HepG2 (cell line): ENCODE measurements at regions not wholly inside any gene's neighbourhood (a gene's known extent, or its start where the extent isn't known, plus 50 kb on each side); places are given as distances from the start of the nearest gene placed in this dataset.

Experiments used
- CTCF ChIP-seq: sonication (generic); formaldehyde crosslinking; IDR thresholded peaks from 2 replicates; pipeline ENCODE4 v1.5.0; 2020; ENCODE audit warnings: mild to moderate bottlenecking, missing genetic modification reagents, moderate library complexity
- MBNL3 ChIP-seq: fragments of 250-450 bp; sonication (Bioruptor Pico); conservative IDR thresholded peaks from 2 replicates; pipeline ENCODE4 v1.8.0; 2022; ENCODE audit warnings: mild to moderate bottlenecking, inconsistent platforms
- NFE2L1 ChIP-seq: sonication (generic); formaldehyde crosslinking; IDR thresholded peaks from 2 replicates; pipeline ENCODE4 v1.4.0; 2020; ENCODE audit warnings: missing genetic modification reagents, mild to moderate bottlenecking, borderline replicate concordance
- NPAS2 ChIP-seq: sonication (generic); formaldehyde crosslinking; IDR thresholded peaks from 2 replicates; pipeline ENCODE4 v1.8.0; 2022; ENCODE audit warnings: mild to moderate bottlenecking, missing genetic modification reagents, borderline replicate concordance
- RNF2 ChIP-seq: fragments of 450-650 bp; conservative IDR thresholded peaks from 2 replicates; pipeline ENCODE4 v1.6.1; 2016; ENCODE audit warnings: low read depth
- SKI ChIP-seq: fragments of 450-650 bp; IDR thresholded peaks from one replicate; pipeline ENCODE4 v1.6.1; 2018; ENCODE audit warnings: mild to moderate bottlenecking; ENCODE audit not compliant: partially characterized antibody
- TAF1 ChIP-seq: sonication (generic); formaldehyde crosslinking; IDR thresholded peaks from 2 replicates; pipeline ENCODE4 v1.4.0; 2020; ENCODE audit warnings: missing genetic modification reagents
- TBL1XR1 ChIP-seq: fragments of 150-350 bp; IDR thresholded peaks from 2 replicates; pipeline ENCODE4 v1.6.1; 2014; ENCODE audit warnings: borderline replicate concordance, low read length; ENCODE audit not compliant: partially characterized antibody
- ZNF670 ChIP-seq: sonication (generic); formaldehyde crosslinking; IDR thresholded peaks from 2 replicates; pipeline ENCODE4 v1.8.0; 2022; ENCODE audit warnings: mild to moderate bottlenecking, missing genetic modification reagents, borderline replicate concordance

DNA sequence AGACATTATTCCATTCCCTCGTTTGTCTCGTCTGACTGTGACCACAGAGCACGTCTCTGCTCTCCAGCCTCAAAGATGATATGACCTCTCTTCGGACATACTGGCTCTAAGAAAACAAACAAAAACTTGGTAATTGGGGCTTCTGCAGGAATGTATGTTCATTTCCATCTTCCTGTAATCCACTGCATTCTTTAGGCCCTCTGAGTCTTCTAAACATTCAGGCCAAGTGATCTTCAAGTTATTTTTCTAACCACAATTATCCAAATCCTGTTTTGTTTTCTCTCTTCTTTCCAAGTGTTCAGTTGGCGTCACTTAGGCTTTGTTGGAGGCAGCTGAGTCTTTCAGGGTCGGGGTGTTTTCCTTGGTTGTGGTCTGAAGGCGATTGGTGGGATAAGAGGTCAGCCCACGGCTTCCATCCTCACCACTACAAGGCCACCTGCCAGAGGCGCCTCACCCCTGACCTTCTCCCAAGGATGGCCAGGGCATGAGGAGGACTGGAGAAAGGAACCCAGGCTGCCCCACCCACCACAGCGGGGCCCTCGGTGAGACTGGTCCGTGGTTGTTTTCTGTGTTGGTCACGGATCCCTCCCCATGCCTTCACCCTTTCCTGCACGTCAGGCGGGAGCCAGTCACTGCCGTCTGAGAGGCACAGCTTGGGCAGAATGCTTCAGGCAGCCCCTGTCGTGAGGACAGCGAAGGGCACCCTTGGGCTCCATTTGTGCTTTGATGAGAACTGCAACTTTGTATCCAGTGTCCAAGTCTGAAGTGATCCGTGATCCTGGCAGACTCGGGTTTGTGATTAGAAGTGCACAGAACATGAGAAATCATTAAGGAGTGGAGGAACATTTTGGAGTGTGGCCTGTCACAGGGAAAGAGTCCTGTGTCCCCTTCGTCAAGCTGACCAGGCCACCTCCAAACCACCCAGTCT is 88.6 kb upstream of the FHL2 start:
- TF ChIP-seq TBL1XR1 (no peak), NFE2L1 (CRISPR knock-in tag) (no peak), CTCF (CRISPR knock-in tag) (no peak), ZNF670 (CRISPR knock-in tag) (no peak), TAF1 (CRISPR knock-in tag) (no peak), MBNL3 (CRISPR knock-in tag) (no peak), RNF2 (no peak), NPAS2 (CRISPR knock-in tag) (no peak), SKI (no peak)
